ENCODE measurements at regions not wholly inside any gene's neighbourhood (a gene's known extent, or its start where the extent isn't known, plus 50 kb on each side); places are given as distances from the start of the nearest gene placed in this dataset.

DNA sequence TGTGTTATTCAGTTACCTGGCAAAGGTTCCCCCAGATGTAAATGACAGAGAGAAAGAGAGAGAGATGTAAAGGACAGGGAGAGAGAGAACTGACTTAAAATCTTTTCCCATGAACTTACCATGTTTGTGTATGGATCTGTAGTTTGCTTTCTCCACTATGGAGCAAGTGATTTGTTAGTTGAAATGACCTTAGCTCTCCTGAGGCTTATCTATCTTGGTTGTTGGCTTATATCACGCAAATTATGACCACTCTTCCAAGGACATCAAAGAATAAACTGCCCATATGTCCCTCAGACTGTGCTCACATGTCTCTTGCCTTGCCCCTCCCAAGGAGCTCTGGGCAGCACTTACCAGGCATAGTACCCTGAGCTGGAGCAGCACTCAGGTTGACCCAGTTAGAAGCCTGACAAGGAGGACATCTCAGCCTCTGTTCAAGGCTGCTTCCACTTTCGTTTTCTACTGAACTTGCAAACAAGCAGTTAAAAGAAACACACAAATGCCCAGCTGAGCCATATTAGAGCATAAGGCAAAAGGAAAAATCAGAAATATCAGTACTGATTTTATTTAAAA lies 95.3 kb upstream of the RCN1 start:
- WGBS, 2 donors (ENCODE audit: low coverage in 1 of 2): 35 to 86% methylated on average over 1 to 2 of the region's 2 CpGs
- H3K4me3 ChIP-seq: no peak overlapping the region
- H3K4me1 ChIP-seq: no peaks in the 10 kb centered on the region
- H3K36me3 ChIP-seq: no peaks in the 10 kb centered on the region
- H3K9me3 ChIP-seq: no peaks in the 10 kb centered on the region
- peaks cover 31% of the 10 kb centered on the region for H3K27me3 ChIP-seq
- TF ChIP-seq POLR2A (IDR thresholded peaks at IDR 0.05) (no peak), EP300 (IDR thresholded peaks at IDR 0.05) (no peak), POLR2AphosphoS5 (IDR thresholded peaks at IDR 0.05) (no peak)
- TF ChIP-seq, protein P1, sequence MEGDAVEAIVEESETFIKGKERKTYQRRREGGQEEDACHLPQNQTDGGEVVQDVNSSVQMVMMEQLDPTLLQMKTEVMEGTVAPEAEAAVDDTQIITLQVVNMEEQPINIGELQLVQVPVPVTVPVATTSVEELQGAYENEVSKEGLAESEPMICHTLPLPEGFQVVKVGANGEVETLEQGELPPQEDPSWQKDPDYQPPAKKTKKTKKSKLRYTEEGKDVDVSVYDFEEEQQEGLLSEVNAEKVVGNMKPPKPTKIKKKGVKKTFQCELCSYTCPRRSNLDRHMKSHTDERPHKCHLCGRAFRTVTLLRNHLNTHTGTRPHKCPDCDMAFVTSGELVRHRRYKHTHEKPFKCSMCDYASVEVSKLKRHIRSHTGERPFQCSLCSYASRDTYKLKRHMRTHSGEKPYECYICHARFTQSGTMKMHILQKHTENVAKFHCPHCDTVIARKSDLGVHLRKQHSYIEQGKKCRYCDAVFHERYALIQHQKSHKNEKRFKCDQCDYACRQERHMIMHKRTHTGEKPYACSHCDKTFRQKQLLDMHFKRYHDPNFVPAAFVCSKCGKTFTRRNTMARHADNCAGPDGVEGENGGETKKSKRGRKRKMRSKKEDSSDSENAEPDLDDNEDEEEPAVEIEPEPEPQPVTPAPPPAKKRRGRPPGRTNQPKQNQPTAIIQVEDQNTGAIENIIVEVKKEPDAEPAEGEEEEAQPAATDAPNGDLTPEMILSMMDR (IDR thresholded peaks at IDR 0.05): no peak
- no peak overlapping the region for H3K27ac ChIP-seq
- ATAC-seq: no peak

DNA sequence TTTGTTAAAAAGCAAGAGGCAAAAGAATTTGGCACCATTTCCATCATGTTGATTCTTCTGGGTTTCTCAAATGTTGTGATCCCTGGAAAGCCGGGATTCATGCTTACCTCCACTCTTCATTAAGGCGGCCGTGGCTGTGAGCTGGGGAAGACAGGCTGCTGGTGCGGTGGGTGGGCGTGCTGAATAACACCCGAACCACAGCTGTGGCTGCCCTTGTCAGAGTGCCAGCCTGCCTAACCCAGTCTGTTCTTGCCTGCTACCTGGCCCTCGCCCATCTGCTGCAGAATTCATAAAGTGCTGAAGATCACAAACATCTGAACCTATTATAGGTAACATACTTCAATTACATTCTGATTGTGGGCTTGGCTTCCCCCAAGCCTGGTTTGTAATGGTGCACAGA lies 95.8 kb upstream of the RCN1 start:
- Histone ChIP-seq H3K9me3 (no peaks in the 10 kb centered on the region), H3K36me3 (no peaks in the 10 kb centered on the region), H3K27ac (no peak overlapping the region), H3K27me3 (peaks cover 25% of the 10 kb centered on the region), H3K4me1 (no peaks in the 10 kb centered on the region), H3K4me3 (no peak overlapping the region)
- TF ChIP-seq POLR2AphosphoS5 (IDR thresholded peaks at IDR 0.05): no peak
- TF ChIP-seq, protein P1 (IDR thresholded peaks at IDR 0.05): no peak
- no peak for TF ChIP-seq POLR2A (IDR thresholded peaks at IDR 0.05)
- no peak for TF ChIP-seq EP300 (IDR thresholded peaks at IDR 0.05)
- no peak for ATAC-seq
- WGBS, 2 donors (ENCODE audit: low coverage in 1 of 2): 80 to 88% methylated on average over 1 to 2 of the region's 7 CpGs

DNA sequence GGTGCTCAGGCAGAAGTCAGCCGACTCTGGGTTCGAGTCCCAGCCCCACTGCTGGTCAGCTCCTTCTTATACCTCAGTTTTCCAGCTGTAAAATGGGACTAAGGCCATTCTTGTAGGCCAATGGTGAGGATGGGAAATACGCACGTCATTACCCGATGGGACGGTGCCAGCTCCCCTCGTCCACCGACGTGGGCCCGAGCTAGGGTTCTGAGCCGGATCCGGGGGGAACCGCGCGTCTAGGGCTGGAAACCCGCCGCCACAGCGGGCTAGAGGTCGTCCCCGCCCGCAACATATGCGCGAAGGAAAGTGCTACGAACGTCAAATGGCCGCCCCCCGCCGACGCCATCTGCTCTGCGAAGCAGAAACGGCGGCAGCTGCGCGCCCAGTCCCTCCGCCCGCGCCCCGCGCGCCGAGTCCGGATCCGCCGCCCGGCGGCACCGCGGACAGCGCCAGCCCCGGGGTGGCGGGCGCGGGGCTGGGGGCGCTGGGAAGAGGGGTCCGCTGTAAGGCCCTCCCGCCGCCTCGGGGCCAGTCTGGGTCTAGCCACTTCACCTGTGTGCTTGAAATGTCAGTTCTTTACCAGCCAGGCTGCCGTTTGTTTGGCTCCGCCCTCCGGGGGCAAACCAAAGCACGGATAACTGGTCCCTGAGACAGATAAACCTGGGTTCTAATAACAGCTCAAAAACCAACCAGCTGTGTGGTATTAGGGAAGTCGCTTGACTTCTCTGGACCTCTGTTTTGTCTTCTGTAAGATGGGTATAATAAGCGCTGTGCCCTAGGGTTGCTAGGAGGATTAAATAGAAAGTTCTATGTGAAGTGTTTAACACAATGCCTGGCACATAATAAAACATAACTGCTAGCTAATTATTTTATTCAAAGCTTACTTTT lies 103.5 kb upstream of the RCN1 start:
- H3K4me1 ChIP-seq: peaks cover 0 to 6% (median 0%) of the 10 kb centered on the region in 3 donors
- 56 to 63% methylated on average over 6 to 8 of the region's 64 CpGs for WGBS, 2 donors (ENCODE audit: low coverage in 1 of 2)
- H3K36me3 ChIP-seq: no peaks in the 10 kb centered on the region
- ATAC-seq: no peak
- no peak overlapping the region for H3K27ac ChIP-seq
- H3K9me3 ChIP-seq: no peaks in the 10 kb centered on the region
- H3K4me3 ChIP-seq: peak overlapping the region in 1 of 2 donors; percentile 19
- H3K27me3 ChIP-seq: peaks cover 58% of the 10 kb centered on the region
- TF ChIP-seq EP300 (IDR thresholded peaks at IDR 0.05) (no peak), POLR2AphosphoS5 (IDR thresholded peaks at IDR 0.05) (no peak), POLR2A (IDR thresholded peaks at IDR 0.05) (no peak)
- TF ChIP-seq, protein P1 (IDR thresholded peaks at IDR 0.05): no peak

DNA sequence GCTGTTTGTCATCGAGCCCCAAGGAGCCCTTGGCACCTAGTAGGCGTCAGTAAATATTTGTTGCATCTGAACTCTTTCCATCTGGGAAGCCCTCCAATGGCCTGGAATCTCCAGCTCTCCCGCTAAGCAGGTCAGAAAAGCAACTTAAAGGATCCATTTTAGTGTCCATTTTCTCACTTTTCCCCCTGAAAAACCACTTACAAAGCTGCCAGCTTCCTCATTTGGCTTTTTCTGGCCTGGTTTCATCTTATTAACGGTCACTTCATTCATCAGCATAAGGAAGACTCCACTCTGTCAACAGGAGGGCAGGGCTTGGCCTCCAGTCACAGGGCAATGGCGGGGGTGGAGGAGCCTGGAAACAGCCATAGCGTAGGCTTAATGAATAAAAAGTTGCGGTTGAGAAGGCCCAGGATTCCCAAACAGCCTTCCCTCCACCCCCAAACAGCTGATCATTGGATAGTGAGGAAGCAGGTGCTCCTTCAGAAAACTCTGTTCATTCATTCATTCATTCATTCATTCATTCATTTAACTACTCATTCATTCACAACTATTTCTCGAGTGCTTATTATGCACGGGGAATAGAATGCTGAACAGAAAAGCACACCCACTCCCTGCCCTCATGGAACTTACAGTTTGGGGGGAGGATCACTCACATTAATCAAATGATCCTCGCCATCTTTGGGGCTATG lies 104.5 kb upstream of the RCN1 start:
- Histone ChIP-seq H3K36me3 (no peaks in the 10 kb centered on the region), H3K27ac (no peak overlapping the region), H3K9me3 (no peaks in the 10 kb centered on the region), H3K27me3 (peaks cover 64% of the 10 kb centered on the region), H3K4me3 (no peak overlapping the region), H3K4me1 (peaks cover 0 to 6% (median 0%) of the 10 kb centered on the region in 3 donors)
- no peak for TF ChIP-seq POLR2AphosphoS5 (IDR thresholded peaks at IDR 0.05)
- TF ChIP-seq POLR2A (IDR thresholded peaks at IDR 0.05): no peak
- no peak for TF ChIP-seq EP300 (IDR thresholded peaks at IDR 0.05)
- TF ChIP-seq, protein P1 (IDR thresholded peaks at IDR 0.05): no peak
- no peak for ATAC-seq
- 68 to 72% methylated on average over 5 to 8 of the region's 10 CpGs for WGBS, 2 donors (ENCODE audit: low coverage in 1 of 2)
